CD4-positive, alpha-beta T cell treated with Interleukin-4 for 4 hours (primary cell): ENCODE measurements at regions not wholly inside any gene's neighbourhood (a gene's known extent, or its start where the extent isn't known, plus 50 kb on each side); places are given as distances from the start of the nearest gene placed in this dataset.

Source experiments
- DNase-seq: peaks from one replicate; pipeline ENCODE4 v3.0.0-alpha.2; 2020

DNA sequence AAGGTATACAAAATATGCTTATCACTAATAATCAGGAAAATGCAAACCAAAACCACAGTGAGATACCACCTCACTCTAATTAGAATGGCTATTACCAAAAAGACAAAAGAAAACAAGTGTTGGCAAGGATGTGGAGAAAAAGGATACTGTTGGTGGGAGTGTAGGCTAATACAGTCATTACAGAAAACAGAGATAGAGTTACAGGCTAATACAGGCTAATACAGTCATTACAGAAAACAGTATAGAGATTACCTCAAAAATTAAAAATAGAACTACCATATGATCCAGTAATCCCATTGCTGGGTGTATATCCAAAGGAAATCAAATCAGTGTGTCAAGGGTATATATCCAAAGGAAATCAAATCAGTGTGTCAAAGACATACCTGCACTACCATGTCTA lies 238.4 kb downstream of the PLPP3 start:
- DNase-seq, result no peak

DNA sequence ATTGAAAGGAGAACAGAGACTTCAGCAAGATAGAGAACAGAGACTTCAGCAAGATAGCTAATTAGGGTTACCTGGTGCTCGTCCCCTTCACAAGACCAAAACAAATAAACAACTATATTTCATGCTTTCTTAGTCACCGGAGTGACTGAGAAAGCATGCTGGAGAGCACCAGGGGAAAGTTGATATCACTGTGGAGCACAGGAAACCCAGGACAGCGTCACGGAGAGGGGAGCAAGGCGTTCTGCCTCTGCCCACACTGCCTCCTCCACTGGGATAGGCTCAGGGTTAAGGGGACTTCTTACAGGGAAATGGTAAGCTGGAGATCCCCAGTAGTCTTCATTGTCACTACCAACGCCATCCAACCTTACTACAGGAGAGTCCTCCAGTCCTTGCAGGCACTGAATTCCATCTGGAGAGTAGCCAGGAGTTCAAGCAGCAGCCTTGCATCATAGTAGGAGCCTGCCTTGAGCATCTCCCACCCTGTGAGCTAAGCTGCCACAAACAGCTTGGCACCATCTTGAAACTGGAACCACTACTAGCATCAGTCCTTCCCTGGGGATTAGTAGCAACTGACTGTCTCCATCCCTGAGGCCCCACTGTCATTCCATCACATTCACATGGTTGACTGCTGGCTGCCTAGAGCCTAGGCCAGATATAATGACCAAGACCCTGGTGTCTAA lies 239.4 kb downstream of the PLPP3 start:
- DNase-seq, result no peak

DNA sequence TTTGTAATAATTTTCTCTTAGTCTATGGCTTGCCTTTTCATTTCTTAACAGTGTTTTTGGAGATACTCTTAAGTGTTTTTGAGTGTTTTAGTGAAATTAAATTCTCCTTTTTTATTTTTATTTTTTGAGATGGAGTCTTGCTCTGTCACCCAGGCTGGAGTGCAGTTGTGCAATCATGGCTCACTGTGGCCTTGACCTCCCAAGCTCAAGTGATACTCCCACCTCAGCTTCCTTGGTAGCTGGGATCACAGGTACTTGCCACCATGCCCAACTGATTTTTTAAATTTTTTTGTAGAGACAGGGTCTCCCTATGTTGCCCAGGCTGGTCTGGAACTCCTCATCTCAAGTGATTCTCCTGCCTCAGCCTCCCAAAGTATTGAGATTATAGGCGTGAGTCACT lies 240.3 kb downstream of the PLPP3 start:
- no peak for DNase-seq

DNA sequence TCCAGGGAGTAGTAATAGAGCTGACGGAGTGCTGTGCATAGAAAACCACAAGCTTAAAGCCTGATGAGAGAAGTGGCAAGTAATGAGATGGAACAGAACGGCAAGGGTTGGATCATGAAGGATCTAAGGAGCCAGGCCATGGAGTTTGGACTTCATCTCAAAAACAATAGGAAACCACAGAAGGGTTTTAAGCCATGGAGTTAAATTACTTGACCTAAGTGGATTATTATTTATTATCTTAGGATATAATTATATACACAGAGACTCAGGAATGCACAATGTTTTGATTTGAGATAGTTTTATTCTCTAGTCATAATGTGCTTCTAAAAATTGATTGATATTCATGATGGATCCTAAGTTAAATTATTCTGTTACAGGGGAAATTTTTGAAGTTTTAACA lies 242.4 kb downstream of the PLPP3 start:
- DNase-seq, result no peak

DNA sequence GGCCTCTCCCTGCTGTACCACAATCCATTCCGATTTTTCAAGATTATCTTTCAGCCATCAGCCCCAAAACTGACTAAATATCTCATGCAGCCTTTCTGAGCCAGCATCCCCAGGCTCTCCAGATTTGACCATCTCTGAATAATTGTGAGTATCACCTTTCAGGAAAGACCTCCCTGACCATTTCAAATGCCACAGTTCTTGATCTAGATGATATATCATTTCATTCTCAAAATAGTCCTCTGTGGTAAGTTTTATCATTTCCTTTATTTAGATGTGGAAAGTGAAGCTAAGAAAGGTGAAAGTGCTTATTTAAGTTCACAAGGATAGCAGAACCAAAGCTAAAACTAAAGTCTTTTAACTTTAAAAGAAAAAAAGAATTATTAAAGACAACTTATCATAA lies 244.0 kb downstream of the PLPP3 start:
- DNase-seq, result no peak

DNA sequence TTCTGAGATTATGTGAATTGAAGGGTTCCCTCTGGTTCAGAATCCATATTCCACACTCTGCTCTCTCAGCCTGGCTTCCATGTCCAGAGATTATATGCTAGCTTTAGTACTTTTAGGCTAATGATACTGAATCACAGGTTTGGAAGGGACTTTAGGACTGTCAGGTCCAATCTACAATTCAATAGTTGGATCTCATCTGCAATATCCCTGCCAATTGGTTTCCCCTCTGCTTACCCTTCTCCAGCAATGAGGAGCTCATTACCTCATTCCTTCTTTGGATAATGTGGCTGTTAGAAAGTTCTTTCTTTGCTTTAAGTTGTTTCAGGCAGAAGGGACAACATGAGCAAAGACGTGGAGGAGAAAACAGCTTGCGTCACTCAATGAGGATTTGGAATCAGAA lies 245.3 kb downstream of the PLPP3 start:
- no peak for DNase-seq

DNA sequence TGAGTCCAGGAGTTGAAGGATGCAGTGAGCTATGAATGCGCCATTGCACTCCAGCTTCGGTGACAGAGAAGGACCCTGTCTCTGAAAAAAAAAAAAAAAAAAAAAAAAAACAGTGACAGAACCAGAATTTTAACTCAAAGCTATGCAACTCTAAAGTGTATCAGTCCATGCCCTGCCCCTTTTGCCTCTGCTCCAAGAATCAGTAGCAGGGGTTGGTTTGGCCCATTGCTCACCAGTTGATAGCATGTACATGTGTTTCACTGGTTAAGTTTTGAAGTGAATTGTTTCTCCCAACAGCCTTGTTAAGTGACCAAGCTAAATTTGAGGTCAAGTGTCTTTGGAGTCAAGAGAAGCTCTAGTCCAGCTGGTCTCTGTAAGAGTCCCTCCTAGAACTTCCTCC lies 245.9 kb downstream of the PLPP3 start:
- no peak for DNase-seq

DNA sequence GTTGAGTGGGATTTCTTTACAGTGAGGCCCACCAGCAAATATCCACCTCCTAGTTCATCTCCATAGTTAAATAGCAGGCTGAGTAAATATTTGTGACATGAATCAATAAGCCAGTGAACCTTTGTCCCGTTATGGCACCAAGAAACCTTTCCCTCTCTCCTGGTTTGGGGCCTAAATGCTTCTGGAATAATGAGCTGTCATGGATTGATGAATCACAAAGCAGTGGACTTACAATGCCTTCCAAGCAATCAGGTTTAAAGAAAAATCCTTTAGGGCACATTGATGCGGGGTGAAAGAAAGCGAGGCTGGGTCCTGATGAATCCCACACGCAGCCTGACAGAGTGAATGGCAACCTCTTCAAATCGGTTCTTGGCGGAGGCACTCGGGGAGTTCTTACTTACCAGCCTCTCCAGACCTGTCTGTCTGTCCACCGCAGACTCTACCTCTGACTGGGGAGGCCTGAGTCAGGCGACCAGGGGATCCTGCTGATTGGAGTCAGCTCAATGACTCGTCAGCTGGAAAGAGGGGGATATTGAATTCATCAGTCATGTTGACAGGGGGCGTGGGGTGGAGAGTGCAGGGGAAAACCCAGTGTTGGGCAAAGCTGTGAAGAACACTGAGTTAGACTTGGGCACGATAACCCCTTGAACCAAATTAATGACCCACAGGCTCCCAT lies 247.3 kb downstream of the PLPP3 start:
- no peak for DNase-seq

DNA sequence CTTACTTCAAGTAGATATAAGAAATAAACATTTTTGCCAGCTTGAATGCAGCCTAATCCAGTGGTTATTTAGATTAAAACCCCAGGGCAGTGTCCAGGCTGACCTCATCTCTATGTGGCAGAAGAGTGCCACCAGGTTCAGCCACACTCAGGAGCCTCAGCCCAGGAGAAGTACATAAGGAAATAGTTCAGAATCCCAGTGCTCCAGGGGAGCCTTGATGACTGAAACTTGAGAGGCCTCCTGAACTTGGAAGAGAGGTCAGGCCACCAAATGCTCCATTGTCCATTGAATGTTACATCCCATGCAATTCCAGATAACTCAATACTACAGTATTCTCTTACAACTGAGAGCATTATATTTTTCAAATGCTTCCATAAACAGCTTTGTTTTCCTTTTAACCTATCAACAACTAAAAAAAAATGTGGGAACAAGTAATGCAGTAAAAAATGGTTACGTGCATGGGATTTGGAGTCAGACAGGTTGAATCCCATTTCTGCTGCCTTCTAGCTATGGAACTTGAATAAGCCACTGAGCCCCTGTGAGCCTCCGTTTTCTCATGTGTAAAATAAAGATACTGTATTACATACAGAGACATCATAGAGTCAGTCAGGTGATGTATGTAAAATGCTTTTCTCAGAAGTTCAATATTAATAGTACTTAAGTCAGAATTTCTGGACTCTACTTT lies 248.0 kb downstream of the PLPP3 start:
- no peak for DNase-seq

DNA sequence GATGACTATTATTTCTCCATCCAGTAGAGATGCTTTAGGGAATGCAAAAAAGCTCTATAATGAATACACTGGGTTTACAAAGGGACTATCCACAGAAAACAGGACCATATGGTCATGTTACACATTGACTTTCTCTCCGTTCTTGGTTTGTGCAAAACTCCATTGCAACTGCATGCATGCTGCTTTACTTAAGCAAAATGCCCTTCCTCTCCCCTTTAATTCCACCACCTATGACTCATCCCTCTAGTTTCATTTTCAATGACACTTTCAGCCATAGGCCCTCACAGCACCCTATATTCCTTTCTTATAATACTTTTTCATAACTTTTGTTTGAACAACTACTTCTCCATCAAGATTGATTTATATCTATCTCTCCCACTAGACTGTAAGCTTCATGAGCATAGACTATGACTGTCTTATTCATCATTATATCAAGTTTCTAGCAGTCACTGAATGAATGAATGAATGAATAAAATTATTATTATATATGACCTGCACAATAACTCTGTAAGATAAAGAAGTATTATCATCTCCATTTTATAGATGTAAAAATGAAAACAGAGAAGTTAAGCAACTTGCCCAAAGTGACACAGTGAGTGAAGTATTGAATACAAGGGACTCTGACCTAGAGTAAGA lies 248.9 kb downstream of the PLPP3 start:
- no peak for DNase-seq

DNA sequence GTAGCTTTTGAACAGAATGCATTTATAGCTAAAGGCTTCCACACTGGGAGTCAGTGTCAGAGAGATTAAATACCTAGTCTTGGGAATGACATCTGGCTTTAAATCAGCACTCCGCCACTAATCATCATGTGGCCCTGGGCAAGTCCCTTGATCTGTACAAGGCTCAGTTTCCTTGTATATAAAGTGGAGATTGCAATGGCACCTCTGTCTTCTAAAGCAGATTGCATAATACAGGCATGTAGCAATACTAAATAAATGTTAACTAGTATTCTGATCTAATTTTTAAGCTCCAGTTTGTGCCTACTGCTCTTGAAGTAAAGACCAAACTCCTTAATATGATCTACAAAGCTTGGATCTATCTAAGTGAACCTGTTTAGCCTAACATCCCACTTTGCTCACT lies 249.4 kb downstream of the PLPP3 start:
- DNase-seq, result no peak

DNA sequence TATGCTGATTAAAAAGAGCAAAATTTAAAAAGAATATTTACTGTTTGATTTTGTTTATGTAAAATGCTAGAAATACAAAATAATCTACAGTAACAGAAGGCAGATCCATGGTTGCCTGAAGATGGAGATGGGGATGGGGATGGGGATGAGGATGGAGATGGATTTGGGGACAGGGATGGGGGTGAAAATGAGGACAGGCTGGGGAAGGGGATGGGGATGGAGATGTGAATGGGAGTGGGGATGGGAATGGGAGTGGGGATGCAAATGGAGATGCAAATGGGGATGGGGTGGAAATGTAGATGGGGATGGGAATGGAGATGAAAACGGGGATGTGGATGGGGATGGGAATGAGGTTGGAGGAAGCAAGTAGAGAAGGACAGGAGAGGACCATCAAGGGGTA lies 252.2 kb downstream of the PLPP3 start:
- no peak for DNase-seq

DNA sequence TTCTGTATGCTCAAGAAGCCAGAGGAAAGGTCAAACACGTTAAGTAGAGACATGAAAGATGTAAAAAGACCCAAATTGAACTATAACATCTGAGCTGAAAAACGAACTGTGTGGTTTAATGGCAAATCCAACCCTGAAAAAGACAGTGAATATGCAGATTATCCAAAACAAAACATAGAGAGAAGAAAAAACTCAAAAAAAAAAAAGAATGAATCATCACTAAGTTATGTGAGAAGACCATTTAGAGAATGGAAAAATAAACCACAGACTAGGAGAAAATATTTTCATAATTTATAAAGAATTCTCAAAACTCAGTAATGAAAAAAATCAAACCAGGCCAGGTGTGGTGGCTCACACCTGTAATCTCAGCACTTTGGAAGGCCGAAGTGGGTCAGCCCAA lies 253.3 kb downstream of the PLPP3 start:
- DNase-seq, result no peak

DNA sequence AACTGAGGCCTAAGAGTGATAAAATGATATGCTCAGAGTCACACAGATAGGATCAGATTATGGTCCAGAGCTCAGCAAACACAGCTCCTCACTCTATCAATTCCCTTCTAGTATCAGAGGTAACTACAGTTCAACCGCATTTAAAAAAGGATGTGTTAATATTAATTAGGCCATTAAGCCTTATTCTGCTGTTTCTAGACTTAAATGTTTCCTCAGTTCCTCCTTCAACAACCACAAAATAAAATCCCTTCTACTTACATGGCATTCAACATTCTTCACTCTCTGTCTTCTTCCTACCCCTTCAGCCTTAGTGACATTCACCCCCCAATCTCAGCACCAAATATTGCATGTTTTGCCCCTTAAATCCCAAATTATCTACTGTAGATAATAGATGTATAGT lies 254.9 kb downstream of the PLPP3 start:
- no peak for DNase-seq

DNA sequence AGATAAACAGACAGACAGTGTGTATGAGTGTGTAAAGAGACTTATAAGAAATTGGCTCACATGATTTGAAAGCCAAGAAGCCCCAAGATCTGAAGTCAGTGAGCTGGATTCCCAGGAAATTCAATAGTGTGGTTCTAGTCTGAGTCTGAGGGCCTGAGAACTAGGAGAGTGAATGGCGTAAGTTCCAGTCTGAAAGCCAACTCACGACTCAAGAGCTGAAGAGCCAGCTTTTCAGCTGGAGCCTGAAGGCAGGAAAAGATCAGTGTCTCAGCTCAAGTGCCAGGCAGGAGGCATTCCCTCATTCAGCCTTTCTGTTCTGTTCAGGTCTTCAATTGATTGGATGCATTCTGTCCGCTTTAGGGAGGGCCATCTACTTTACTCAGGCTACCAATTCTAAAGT lies 257.2 kb downstream of the PLPP3 start:
- no peak for DNase-seq

DNA sequence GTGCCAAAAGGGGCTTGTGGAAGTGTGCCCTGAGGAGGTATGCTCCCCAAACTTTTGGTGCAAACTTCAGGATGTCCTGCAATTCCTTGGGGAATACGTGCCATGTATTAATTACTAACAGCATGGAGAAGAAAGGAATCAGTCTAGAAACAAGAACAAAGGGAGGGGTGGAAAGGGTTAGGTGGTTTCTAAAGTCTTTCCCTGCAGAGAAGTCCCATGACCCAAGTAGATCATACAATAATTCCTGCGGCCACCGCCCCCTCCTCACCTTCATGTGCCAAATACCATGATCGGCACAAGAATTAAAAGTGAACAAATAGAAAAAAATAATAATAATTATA lies 258.2 kb downstream of the PLPP3 start:
- DNase-seq, result no peak

DNA sequence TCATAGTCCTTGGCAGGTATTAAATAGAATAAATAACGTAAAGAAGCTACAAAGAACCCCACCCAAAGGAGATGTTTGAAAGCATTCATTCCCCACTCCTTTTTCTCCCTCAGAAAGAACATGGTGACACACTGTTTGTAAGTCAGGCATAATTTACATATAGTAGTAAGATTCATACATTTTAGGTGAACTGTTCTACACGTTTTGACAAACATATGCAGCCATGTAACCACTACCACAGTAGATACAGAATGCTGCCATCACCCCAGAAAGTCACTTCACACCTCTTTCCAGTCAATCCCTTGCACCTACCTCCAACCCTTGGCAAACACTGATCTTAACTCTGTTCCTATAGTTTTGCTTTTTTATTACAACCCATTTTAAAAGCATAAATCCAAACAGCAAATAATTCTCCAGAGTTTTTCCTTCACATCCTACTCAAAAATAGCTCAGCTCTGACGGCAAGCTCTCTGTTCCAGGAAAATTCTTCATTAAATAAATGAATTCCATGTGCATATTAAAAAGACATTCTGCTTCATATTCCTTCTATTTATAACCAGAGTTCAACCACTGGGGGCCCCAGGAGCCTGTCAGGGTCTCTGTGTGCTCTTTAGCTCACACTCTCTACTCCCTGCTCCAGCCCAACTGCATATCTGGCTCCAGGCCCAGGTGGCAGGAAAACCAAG lies 258.8 kb downstream of the PLPP3 start:
- no peak for DNase-seq

DNA sequence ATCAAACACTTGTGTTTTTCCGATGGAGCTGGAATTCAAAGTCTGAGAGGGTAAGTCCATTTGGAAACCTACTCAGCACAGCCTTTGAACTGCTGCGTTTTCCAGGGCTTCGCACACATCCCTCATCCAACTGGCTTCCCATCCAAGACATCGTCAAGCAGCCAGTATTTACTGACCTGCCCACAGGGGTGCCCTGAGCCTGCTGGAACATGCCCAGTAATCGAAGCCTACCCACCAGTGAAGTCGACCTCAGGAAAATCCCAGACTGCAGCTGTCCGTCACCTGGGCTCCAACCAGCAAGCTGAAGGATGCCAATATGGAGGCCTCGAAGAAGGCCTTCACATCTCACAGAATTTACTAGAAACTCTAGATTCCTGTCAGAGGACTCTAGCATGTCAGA lies 261.6 kb downstream of the PLPP3 start:
- no peak for DNase-seq

DNA sequence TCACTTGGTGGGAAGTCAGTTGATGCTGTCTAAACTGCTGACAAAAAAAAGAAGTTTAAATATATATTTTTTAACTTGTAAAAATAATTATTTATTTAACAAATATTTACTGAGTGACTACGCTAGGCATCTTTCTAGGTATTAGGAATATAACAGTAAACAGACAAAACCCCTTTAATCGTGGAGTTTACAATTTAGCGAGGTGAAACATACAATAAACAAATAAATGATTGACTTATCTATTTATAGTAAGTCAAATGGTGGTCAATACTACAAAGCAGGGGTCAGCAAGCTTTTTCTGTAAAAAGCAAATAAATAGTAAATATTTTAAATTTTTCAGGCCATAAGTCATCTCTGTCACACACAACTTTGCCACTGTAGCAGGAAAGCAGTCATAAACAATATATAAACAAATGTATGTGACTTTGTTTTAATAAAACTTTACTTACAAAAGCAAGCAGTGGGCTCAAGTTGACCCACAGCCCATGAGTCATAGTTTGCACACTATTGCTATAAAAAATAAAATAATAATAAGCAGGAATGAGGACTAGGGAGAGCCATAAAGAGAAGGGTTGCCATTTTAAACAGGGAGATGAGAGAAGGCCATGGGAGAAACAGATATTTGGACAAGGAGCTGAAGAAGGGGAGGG lies 263.9 kb downstream of the PLPP3 start:
- no peak for DNase-seq

DNA sequence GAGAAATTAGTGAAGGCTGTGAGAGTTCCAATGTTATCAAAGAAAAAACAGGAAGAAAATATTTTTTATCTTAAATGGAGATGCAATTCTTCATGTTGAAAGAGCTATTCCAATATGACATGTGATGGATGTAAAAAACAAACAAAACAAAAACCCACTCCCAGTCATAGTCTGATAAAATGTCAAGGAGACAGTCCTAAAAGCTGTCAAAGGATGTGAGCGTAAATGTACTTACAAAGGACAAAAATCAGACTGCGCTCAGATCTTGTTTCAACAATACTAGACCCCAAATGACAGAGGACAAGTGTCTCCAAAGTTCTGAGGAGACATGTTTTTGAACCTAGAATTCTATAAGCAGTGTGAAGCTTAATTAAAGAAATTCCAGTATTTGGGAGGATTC lies 265.8 kb downstream of the PLPP3 start:
- no peak for DNase-seq

DNA sequence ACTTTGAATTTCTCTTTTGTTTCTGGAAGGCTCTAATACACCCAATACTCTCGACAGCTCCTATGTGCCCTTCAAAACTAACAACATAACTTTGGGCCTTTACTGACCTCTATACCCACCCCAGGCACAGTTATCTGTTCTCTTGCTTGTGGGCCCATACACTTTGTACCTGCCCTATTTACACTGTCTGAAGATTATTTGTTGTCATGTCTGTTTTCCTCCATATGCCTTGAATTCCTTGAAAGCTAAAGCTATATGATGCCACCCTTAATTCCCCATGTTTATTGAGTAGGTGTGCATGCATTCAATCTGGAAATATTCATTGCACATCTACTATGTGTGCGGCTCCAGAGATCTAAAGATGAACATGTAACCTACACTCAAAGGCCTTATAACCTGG lies 267.6 kb downstream of the PLPP3 start:
- DNase-seq, result no peak

DNA sequence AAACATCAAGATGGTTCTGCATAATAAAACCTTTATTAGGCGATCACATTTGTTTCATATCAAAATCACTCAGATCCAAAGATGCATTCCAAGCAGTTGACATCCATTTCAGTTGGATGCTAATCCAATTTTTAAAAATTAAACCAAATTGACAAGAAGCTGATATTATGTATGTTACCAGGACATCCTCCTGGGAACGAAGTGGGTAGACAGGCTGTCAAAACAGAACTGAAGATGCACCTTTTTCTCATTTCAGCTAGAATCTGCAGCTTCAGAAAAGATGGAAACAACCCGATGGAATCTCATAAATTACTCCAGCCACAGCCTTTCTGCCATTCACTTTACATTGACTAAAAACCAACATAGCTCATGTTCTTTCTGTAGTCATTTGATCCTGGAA lies 268.4 kb downstream of the PLPP3 start:
- DNase-seq, result no peak

DNA sequence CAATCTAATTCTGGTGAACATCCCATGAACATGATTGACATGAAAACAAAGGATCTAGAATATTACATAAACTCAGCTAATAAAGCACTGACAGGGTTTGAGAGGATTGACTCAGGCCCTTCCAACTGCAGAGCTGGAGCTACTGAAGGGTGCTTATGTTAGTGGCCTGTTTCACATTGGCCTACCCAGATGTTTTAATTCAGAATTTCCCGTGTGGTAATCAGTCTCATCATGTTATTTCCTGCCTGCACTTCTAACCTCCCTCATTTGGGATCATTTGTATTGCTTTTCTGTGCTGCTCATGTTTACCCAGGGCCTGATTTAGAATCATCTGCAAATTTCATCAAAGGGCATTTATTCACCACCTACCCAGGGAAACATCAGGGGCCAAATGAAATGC lies 270.3 kb downstream of the PLPP3 start:
- DNase-seq, result no peak
